GM19395 (cell line): ENCODE measurements at regions not wholly inside any gene's neighbourhood (a gene's known extent, or its start where the extent isn't known, plus 50 kb on each side); places are given as distances from the start of the nearest gene placed in this dataset.

Experiments
- ATAC-seq: cut with Tn5 transposase; IDR thresholded peaks from one replicate; pipeline ENCODE4 v1.9.1; 2021; ENCODE audit warnings: mild to moderate bottlenecking, moderate library complexity; ENCODE audit not compliant: unreplicated experiment

DNA sequence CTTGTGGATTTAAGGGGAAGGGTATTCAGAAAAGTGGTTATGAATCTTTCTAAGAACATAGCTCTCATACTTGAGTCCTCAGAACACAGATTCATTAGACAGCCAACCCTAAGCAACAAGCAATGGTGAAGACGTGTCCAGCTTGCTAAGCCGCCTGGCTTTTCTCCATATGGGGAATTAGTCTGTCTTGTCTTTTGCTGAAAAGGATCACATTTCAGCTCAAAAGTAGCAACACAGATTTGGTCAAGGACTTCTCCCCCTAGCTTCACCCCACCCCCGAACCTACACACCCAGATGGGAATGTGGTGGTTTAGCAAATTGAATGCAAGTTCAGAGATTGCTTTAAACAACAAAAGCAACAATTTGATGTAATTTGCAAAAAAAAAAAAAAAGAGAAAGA is 103.3 kb upstream of the RASGEF1B start:
- ATAC-seq = no peak

- no peak for ATAC-seq
Observed at GRCh38 chr4:81573840-81574239, 102.1 kb upstream of the RASGEF1B start.

GRCh38 chr4:81572402-81572801 is 100.7 kb upstream of the RASGEF1B start:
- no peak for ATAC-seq

DNA sequence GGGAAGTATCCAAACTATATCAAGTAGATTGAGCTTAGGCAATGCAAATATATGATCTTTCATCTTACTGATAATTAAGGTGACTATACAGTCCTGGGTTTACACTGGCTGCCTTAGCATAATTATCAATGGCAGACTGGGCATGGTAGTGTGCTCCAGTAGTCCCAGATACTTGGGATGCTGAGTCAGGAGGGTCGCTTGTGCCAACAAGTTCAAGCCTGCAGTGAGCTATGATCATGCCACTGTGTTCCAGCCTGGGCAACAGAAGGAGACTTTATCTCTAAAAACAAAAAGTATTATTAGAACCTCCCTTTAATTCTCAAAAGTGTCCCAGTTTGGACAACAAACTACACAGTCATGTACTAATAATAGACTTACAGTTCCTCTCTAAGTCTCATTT is 99.4 kb upstream of the RASGEF1B start:
- no peak for ATAC-seq

- ATAC-seq = no peak
Observed at GRCh38 chr4:81566161-81566591, 94.5 kb upstream of the RASGEF1B start.

DNA sequence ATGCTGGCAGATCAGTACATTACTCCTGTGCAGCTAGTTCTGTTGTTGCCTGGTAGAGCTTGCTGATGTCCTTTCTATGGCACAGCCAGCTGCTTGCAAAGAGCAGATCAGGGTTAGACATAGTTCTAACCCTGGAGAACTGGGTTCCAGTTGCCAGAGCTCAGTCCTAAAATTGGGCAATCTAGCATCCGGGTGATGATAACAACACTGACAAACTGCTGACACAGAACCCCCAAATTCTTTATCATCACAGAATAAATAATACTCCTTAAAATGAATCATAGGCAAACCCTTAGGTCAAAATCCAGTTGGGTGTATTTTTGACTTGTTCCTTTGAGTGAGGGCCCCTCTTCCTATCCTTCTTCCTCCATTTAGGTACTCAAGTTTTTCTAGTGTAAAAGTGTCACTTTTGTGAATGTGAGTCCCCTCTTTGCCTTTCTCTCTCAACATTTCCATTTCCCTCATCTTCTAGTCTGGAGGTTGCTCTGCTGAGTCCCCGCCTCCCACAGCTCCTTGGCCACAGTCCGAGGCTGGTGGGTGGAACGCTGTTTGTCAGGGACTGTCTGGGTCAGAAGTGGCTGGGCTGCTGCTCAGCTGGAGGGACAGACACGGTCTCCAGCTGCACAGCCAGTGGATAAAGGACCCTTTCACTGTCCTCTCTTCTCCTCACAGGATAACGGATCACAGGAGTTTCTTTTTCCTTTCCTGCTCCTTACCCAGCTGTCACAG is 93.6 kb upstream of the RASGEF1B start:
- ATAC-seq = no peak

DNA sequence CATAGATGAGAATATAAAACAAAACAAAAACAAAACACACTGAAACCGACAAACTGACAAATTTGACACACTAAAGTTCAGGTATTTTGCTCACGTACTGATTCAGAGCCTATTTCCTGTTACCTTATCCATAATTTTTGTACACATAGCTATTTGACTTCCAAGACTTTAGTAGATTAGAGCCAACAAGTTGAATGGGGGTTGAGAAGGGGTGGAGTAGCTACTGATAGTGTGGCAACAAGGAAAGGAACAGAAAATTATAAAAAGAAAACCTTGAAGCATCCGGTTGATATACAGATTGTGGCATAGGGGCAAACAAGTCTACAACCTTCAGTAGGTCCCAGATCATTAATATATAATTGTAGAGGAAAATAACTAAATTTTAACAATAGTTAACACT is 92.3 kb upstream of the RASGEF1B start:
- no peak for ATAC-seq

GRCh38 chr4:81562093-81562492 is 90.4 kb upstream of the RASGEF1B start:
- ATAC-seq = peak; percentile 93

DNA sequence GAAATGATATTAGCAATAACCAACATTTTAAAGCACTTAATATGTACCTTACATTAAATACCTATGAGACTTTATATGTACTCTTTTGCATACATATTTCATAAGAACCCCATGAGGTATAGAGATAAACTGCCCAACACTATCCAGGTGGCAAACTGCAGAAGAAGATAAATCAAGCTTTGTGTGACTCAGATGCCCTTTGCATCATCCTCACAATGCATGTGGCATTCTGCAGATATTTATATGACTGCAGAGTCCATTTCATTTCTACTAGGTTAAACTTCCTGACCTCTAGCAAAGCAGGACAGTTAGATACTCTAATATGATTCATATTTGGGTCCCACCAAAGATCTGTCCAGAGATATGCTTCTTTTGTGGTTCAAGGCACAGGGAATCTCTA is 85.6 kb upstream of the RASGEF1B start:
- ATAC-seq = no peak

- no peak for ATAC-seq
Observed at GRCh38 chr4:81555489-81555888, 83.8 kb upstream of the RASGEF1B start.

DNA sequence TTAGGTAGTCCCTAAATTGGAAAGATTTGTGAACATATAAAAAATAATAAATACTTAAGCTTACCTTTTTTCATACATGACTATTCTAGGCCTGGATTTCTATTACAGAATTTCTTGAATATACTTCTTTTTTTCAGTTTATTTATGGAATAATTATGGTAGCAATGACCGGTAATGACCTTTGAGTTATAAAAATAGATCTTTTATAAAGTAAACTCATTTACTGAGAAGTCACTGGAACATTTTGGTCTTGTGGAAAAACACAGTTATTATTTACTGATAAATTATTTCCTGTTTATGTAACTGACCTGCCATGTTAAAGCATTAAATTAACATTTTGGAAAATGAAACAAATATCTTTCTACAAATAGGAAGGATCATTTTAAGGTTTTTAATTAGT is 80.4 kb upstream of the RASGEF1B start:
- no peak for ATAC-seq

- ATAC-seq = no peak
Observed at GRCh38 chr4:81550388-81550859, 78.7 kb upstream of the RASGEF1B start.

- ATAC-seq = no peak
Observed at GRCh38 chr4:81549984-81550383, 78.3 kb upstream of the RASGEF1B start.

DNA sequence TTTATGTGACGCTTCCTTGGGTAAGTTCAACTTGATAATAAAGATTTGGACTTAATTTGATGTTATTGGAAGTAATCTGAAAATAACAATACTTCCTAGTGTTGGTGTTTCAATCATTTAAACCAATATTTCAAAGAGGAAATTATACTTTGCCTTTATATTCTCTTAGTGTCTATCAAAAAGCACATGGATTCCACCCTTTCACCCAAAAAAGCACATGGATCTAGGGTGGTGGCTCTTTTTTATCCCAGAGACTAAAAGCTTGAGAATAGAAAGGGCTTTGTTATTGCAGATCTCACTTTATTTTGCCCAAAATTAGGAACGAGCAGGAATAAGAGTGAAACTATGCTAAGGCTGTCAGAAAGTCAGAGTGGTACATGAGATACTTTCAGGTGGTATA is 75.1 kb upstream of the RASGEF1B start:
- no peak for ATAC-seq

GRCh38 chr4:81541161-81541945 is 69.6 kb upstream of the RASGEF1B start:
- ATAC-seq = no peak

DNA sequence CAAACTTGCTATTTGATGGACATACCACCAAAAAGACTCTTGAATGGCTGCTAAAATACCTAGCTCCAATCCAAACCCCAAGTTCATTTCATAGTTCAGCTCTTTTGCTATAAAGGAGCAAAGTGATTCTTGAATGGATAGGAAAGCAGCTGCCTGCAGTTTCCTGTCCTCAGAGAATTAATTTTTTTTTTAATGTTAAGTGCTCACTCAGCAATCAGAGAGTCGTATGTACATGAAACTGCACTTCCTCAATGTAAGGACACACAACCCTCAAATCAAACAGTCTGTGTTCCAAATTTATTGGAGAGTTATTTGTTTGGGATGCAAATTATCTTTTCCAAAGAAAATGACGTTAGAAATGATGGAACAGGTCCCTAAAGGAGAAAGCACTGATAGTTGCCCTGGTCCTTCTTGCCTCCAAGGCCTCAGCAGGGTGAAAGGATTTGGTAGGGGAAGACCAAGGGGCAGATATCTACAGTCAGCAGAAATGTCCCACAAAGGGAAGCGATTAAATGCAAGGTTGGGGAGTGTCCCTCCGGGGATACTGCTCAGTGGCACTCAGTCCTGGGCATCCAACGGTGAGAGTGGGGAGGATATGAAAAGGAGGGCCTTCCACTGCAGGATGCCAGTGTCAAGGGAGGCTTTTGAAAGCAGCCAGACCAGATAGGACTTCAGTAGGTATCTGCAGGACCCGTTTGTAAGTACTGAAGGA is 67.2 kb upstream of the RASGEF1B start:
- no peak for ATAC-seq

DNA sequence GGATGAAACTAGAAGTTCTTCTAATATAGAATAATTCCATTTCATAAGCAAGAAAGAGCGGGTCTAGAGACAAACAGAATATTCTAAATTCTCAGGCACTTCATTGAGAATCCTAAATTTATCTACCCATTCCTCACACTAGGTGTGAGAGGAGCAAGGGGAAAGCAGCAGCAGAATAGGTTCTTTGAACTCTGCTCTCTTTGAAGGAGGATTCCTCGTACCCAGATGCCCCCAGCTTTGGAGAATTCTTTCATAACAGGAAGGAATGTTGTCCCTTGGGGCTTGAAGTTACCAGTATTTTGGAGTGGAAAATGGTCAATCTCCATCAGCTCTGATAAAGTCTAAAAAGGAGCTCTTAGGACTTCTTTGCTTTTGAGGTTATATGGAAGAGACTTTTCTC is 59.7 kb upstream of the RASGEF1B start:
- no peak for ATAC-seq

DNA sequence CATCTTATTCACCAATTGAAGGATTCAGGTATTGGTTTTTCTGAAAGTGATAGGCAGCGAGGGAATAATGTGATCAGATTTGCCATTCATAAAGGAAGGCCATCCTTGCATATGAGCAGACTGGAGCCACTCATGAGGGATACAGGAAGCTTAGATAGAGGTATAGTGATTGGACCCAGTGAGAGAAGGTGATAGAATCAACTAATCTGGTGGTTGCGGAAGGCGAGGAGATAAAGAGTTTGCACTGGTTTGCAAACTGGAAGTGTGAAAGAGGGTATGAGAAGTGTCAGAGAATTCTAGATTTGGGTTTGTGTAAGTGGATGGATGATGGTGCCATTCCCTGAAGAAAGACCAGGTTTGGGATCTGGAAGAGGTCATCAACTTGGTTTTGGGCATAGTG is 57.3 kb upstream of the RASGEF1B start:
- no peak for ATAC-seq

DNA sequence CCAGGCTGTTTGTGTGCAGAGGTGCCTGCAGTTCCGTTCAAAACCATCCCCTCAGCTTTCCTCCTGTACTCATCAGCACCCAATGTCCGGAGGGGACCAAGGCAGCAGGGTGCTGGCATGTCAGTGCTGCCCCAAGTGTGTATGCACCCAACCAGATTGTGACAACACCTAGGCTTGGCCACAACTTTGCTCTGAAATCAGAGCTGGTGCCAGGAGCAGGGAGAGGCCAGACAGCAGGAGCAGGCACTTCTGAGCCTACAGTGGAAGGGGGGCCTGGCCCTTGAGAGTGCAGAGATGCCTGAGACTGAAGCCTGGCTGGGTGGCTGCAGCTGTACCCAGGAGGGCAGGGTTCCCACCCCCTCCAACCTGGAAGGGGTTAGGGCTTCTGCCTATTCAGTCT is 56.5 kb upstream of the RASGEF1B start:
- no peak for ATAC-seq

GRCh38 chr4:81527709-81528108 is 56.0 kb upstream of the RASGEF1B start:
- no peak for ATAC-seq

DNA sequence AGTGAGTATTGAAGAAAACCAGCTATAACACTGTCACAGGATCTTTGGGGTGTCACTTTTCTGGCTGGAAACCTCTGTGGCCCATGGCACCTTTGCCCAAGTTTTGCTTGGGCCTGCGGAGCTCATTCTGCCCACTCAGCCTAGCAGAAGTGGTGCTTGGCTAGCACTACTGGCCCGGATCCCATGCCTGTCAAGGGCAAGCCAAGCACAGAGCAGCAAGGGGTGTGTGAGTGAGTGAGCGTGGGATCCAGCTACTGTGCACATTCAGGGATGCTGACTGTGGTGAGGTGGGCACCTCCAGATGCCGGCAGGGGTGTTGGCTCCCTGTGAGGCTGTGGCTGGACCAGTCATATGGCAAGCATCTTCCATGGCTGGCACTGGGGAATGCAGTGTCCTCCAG is 55.4 kb upstream of the RASGEF1B start:
- ATAC-seq = no peak

- no peak for ATAC-seq
Observed at GRCh38 chr4:81526706-81527105, 55.0 kb upstream of the RASGEF1B start.
